ENCODE measurements at regions not wholly inside any gene's neighbourhood (a gene's known extent, or its start where the extent isn't known, plus 50 kb on each side); places are given as distances from the start of the nearest gene placed in this dataset.
A peak's percentile ranks its signal among the peaks of the same experiment; 100 is the strongest.

DNA sequence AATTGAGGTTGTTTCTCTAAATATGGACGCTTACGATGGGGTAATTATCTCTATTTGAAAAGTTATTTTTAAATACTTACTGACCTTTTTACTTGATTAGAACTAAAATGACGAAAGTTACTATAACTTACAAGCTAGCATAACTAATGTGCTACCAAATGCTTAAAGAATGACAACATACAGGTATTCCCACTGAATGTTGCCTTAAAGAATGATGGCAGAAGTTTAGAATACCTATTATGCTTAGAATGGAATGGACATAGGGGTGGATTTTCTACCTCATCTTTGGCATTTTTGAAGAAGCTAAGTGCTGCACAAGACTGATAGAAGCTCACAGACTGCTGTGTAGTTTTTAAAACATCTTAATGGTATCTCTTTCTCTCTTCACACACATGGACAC lies 284.8 kb downstream of the THBS2 start:
- Histone ChIP-seq H3K36me3 (no peaks in the 10 kb centered on the region), H2AFZ (replicated peaks) (no peak overlapping the region), H3K9me3 (ENCODE audit: low read depth) (no peaks in the 10 kb centered on the region), H3K79me2 (ENCODE audit: low read depth) (no peaks in the 10 kb centered on the region), H3K4me3 (no peak overlapping the region), H3K27me3 (no peaks in the 10 kb centered on the region), H3K27ac (no peak overlapping the region), H3F3A (ENCODE audit: low read depth) (no peaks in the 10 kb centered on the region), H4K20me1 (ENCODE audit: low read depth) (no peaks in the 10 kb centered on the region), H3K4me2 (no peak overlapping the region), H3K4me1 (no peaks in the 10 kb centered on the region), H3K9ac (no peak overlapping the region)
- no peak for DNase-seq (ENCODE audit: low spot score)
- Mint-ChIP-seq H3K27ac (no peak overlapping the region), H3K27me3 (ENCODE audit: insufficient read depth, low read depth) (no peaks in the 10 kb centered on the region), H3K9me3 (peaks cover 6% of the 10 kb centered on the region), H3K36me3 (no peaks in the 10 kb centered on the region), H3K4me3 (no peak overlapping the region), H3K4me1 (peaks cover 7% of the 10 kb centered on the region)
- TF ChIP-seq EZH2phosphoT487 (IDR thresholded peaks at IDR 0.05) (no peak), EZH2 (IDR thresholded peaks at IDR 0.05) (no peak)
- TF ChIP-seq, protein P1, sequence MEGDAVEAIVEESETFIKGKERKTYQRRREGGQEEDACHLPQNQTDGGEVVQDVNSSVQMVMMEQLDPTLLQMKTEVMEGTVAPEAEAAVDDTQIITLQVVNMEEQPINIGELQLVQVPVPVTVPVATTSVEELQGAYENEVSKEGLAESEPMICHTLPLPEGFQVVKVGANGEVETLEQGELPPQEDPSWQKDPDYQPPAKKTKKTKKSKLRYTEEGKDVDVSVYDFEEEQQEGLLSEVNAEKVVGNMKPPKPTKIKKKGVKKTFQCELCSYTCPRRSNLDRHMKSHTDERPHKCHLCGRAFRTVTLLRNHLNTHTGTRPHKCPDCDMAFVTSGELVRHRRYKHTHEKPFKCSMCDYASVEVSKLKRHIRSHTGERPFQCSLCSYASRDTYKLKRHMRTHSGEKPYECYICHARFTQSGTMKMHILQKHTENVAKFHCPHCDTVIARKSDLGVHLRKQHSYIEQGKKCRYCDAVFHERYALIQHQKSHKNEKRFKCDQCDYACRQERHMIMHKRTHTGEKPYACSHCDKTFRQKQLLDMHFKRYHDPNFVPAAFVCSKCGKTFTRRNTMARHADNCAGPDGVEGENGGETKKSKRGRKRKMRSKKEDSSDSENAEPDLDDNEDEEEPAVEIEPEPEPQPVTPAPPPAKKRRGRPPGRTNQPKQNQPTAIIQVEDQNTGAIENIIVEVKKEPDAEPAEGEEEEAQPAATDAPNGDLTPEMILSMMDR (IDR thresholded peaks at IDR 0.05): no peak

DNA sequence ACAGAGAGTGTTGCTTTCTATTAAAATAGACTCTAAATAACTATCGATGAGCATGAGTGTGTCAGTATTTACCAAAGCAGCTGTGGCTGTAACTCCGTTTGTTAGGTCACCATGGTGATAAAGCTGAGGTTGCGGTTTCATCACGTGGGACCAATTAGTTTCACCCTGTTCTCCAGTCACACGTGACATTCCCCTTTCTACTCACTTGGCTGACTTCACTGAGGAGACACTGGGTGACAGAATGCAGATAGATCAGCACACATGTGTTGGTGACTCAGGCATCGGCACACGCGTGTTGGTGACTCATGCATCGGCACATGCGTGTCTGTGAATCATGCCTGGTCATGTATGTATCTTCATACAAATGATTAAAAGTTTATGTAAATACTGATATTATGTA lies 285.4 kb downstream of the THBS2 start:
- Histone ChIP-seq H3F3A (ENCODE audit: low read depth) (no peaks in the 10 kb centered on the region), H3K9ac (no peak overlapping the region), H3K4me3 (no peak overlapping the region), H4K20me1 (ENCODE audit: low read depth) (no peaks in the 10 kb centered on the region), H3K4me2 (no peak overlapping the region), H3K4me1 (no peaks in the 10 kb centered on the region), H2AFZ (replicated peaks) (no peak overlapping the region), H3K79me2 (ENCODE audit: low read depth) (no peaks in the 10 kb centered on the region), H3K36me3 (no peaks in the 10 kb centered on the region), H3K9me3 (ENCODE audit: low read depth) (no peaks in the 10 kb centered on the region), H3K27me3 (no peaks in the 10 kb centered on the region), H3K27ac (no peak overlapping the region)
- Mint-ChIP-seq H3K4me1 (peaks cover 7% of the 10 kb centered on the region), H3K4me3 (no peak overlapping the region), H3K36me3 (no peaks in the 10 kb centered on the region), H3K27ac (no peak overlapping the region), H3K27me3 (ENCODE audit: insufficient read depth, low read depth) (no peaks in the 10 kb centered on the region), H3K9me3 (peaks cover 6% of the 10 kb centered on the region)
- TF ChIP-seq, protein P1 (IDR thresholded peaks at IDR 0.05): no peak
- TF ChIP-seq EZH2phosphoT487 (IDR thresholded peaks at IDR 0.05): no peak
- no peak for TF ChIP-seq EZH2 (IDR thresholded peaks at IDR 0.05)
- DNase-seq (ENCODE audit: low spot score): peak; percentile 7

DNA sequence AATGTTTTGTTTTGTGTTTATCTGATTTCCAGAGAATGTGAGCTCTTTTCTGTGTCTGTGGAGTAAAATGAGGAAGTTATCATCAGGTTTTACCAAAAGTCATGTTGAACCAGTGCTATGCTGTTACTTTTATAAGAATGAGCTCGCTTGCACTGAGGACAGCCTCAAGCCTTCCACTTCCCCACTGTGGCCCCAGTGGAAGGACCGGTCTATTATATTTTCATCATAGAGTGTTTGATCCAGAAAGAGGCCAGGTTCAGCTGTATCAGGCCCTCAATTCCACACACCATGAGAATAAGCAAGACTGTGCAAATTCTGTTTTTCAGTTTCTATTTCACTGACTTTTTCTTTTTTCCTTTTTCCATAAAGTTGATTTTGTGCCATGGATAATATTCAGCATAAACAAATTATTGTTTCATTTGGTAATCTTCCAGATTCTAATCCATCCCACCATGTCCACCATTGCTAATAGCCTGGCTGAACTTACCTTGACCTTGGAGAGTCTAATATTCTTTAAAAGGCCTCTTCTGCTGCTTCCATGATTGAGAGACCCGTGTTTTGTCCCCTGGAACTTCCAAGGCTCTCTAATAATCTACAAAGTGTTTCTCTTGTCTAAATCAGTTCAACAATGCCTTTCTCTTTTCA lies 286.2 kb downstream of the THBS2 start:
- no peaks in the 10 kb centered on the region for H3K4me1 ChIP-seq
- no peak overlapping the region for H3K9ac ChIP-seq
- no peaks in the 10 kb centered on the region for H3F3A ChIP-seq (ENCODE audit: low read depth)
- H3K4me3 ChIP-seq: no peak overlapping the region
- Mint-ChIP-seq H3K9me3 (peaks cover 6% of the 10 kb centered on the region), H3K4me3 (no peak overlapping the region), H3K4me1 (peaks cover 7% of the 10 kb centered on the region), H3K27me3 (ENCODE audit: insufficient read depth, low read depth) (no peaks in the 10 kb centered on the region), H3K27ac (peak overlapping the region; percentile 93), H3K36me3 (no peaks in the 10 kb centered on the region)
- no peak overlapping the region for H3K4me2 ChIP-seq
- H3K27ac ChIP-seq: no peak overlapping the region
- no peak for DNase-seq (ENCODE audit: low spot score)
- H3K79me2 ChIP-seq (ENCODE audit: low read depth): no peaks in the 10 kb centered on the region
- no peaks in the 10 kb centered on the region for H3K36me3 ChIP-seq
- no peaks in the 10 kb centered on the region for H3K9me3 ChIP-seq (ENCODE audit: low read depth)
- TF ChIP-seq EZH2 (IDR thresholded peaks at IDR 0.05): no peak
- no peak for TF ChIP-seq EZH2phosphoT487 (IDR thresholded peaks at IDR 0.05)
- TF ChIP-seq, protein P1 (IDR thresholded peaks at IDR 0.05): no peak
- H2AFZ ChIP-seq (replicated peaks): no peak overlapping the region
- no peaks in the 10 kb centered on the region for H3K27me3 ChIP-seq
- no peaks in the 10 kb centered on the region for H4K20me1 ChIP-seq (ENCODE audit: low read depth)
